VCaP (cell line): ENCODE measurements at regions not wholly inside any gene's neighbourhood (a gene's known extent, or its start where the extent isn't known, plus 50 kb on each side); places are given as distances from the start of the nearest gene placed in this dataset.
A peak's percentile ranks its signal among the peaks of the same experiment; 100 is the strongest.

Experiments used
- H3K27ac ChIP-seq: fragments of 450-650 bp; 2 replicates; pipeline ENCODE4 v1.5.1; 2017
- TF ChIP-seq, protein P1 (sequence below): fragments of 450-650 bp; conservative IDR thresholded peaks from 2 replicates; pipeline ENCODE4 v1.5.1; 2017; ENCODE audit warnings: mild to moderate bottlenecking, moderate library complexity

- TF ChIP-seq, protein P1, sequence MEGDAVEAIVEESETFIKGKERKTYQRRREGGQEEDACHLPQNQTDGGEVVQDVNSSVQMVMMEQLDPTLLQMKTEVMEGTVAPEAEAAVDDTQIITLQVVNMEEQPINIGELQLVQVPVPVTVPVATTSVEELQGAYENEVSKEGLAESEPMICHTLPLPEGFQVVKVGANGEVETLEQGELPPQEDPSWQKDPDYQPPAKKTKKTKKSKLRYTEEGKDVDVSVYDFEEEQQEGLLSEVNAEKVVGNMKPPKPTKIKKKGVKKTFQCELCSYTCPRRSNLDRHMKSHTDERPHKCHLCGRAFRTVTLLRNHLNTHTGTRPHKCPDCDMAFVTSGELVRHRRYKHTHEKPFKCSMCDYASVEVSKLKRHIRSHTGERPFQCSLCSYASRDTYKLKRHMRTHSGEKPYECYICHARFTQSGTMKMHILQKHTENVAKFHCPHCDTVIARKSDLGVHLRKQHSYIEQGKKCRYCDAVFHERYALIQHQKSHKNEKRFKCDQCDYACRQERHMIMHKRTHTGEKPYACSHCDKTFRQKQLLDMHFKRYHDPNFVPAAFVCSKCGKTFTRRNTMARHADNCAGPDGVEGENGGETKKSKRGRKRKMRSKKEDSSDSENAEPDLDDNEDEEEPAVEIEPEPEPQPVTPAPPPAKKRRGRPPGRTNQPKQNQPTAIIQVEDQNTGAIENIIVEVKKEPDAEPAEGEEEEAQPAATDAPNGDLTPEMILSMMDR: no peak
- no peak overlapping the region for H3K27ac ChIP-seq
Observed at GRCh38 chr5:72760259-72760658, 56.2 kb upstream of the TNPO1 start.

- TF ChIP-seq, protein P1: 0 out of 2 replicates have a peak, but pooled peaks have one; percentile 13
- no peak overlapping the region for H3K27ac ChIP-seq
Observed at GRCh38 chr5:72752909-72753308, 63.6 kb upstream of the TNPO1 start.

GRCh38 chr5:72749362-72749997 is 67.0 kb upstream of the TNPO1 start:
- TF ChIP-seq, protein P1: no peak

DNA sequence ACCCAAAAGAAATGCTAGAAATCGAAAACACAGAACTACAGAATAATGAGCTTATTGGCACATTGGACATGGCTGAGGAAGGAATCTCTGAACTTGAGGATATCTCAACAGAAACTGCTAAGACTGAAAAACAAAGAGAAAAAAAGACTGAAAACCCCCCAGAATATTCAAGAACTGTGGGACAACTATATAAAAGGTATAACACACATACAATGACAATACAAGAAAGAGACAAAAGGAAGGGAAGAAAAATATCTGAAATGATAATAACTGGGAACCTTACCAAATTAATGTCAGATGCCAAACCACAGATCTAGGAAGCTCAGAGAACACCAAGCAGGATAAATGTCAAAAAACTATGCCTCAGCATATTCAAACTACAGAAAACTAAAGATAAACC is 68.6 kb upstream of the TNPO1 start:
- no peak overlapping the region for H3K27ac ChIP-seq
- TF ChIP-seq, protein P1: no peak

More at GRCh38 chr5:72749362-72749997, 67.0 kb upstream of the TNPO1 start:
- no peak overlapping the region for H3K27ac ChIP-seq

DNA sequence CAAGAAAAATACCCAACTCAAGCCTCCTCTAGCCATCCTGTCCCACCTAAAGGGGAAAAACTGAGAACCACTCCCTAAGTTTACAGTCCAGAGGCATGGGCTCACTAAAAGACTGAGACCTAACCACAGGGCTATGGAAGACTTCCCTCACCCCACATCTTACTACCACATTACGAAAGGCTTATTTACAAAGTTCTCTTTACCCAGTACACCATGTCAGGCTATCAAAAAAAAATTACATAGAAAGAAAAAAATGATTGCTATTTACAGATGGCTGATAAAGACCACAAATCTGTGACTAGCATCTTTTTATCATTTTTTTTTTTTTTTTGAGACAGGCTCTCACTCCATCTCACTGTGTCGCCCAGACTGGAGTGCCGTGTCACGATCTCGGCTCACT is 69.7 kb upstream of the TNPO1 start:
- no peak overlapping the region for H3K27ac ChIP-seq
- TF ChIP-seq, protein P1: no peak

GRCh38 chr5:72744136-72744535 is 72.3 kb upstream of the TNPO1 start:
- TF ChIP-seq, protein P1: no peak
- H3K27ac ChIP-seq: no peak overlapping the region

DNA sequence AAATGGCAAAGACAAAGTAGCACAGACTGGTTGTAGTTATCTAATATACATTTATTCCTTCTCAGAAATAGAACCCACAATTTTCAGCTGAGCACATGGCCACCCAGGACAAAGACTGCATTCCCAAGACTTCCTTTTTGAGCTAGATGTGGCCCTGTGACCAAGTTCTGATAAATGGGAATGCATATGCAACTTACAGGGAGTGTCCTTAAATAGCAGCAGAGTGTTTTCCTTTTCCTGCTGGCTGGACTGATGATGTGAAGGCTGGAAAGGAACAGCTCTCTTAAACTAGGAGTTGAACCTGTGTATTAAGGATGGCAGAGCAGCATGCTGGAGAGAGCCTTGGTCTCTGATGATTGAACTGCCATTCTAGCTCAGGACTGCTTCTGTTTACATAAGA is 74.7 kb upstream of the TNPO1 start:
- no peak overlapping the region for H3K27ac ChIP-seq
- TF ChIP-seq, protein P1: no peak
